Upper lobe of left lung (tissue), 6 donors: ENCODE measurements at regions not wholly inside any gene's neighbourhood (a gene's known extent, or its start where the extent isn't known, plus 50 kb on each side); places are given as distances from the start of the nearest gene placed in this dataset.

Experiments used
- ATAC-seq, 2 donors: fragments of 200-7000 bp; cut with Tn5 transposase; one replicate each; pipeline ENCODE4 v1.9.1; 2022; ENCODE audit warnings: mild to moderate bottlenecking in 2 of 2, moderate library complexity in 2 of 2; ENCODE audit not compliant: low FRiP score in 2 of 2
- DNase-seq, 2 donors: peaks; one replicate each; pipeline ENCODE4 v3.0.0-alpha.2; 2019 to 2020
- H3K27ac ChIP-seq, 4 donors: fragments of 200-600 bp; sonication (generic); one replicate each; pipeline ENCODE4 v1.5.1; 2016 to 2019
- H3K27me3 ChIP-seq, 4 donors: fragments of 200-600 bp; sonication (generic); one replicate each; pipeline ENCODE4 v1.5.1; 2017 to 2019
- H3K36me3 ChIP-seq, 4 donors: fragments of 200-600 bp; sonication (generic); one replicate each; pipeline ENCODE4 v1.5.1; 2016 to 2019
- H3K4me1 ChIP-seq, 4 donors: fragments of 200-600 bp; sonication (generic); one replicate each; pipeline ENCODE4 v1.5.1; 2018 to 2019
- H3K4me3 ChIP-seq, 4 donors: fragments of 200-600 bp; sonication (generic); one replicate each; pipeline ENCODE4 v1.5.1; 2017 to 2019; ENCODE audit warnings: mild to moderate bottlenecking in 2 of 4, moderate library complexity in 1 of 4
- H3K9me3 ChIP-seq, 4 donors: fragments of 200-600 bp; sonication (generic); one replicate each; pipeline ENCODE4 v1.5.1; 2018 to 2019
- EP300 ChIP-seq, 4 donors: sonication (generic); formaldehyde crosslinking; IDR thresholded peaks; one replicate each; pipeline ENCODE4 v1.5.1; 2017; ENCODE audit warnings: antibody characterized with exemption in 4 of 4, control low read depth in 2 of 4
- POLR2A ChIP-seq, 4 donors: fragments of 450-650 bp; IDR thresholded peaks; one replicate each; pipeline ENCODE4 v1.5.1; 2016 to 2017; ENCODE audit warnings: antibody characterized with exemption in 4 of 4, mild to moderate bottlenecking in 2 of 4
- POLR2AphosphoS5 ChIP-seq, 2 donors: sonication (generic); formaldehyde crosslinking; IDR thresholded peaks; one replicate each; pipeline ENCODE4 v1.5.1; 2017; ENCODE audit warnings: antibody characterized with exemption in 2 of 2
- WGBS, 2 donors: methylation state at CpG; one replicate each; pipeline ENCODE4 v1.1.5; 2017 to 2018; 5-methylcytosine and 5-hydroxymethylcytosine counted together
- TF ChIP-seq, protein P1 (sequence below), 6 experiments: fragments of 450-650 bp in 4 of 6; fragments of 200-600 bp in 2 of 6; sonication (generic) in 2 of 6; IDR thresholded peaks; one replicate each; pipeline ENCODE4 v1.5.1; 2016 to 2019; ENCODE audit warnings: antibody characterized with exemption in 6 of 6
- donor health status: DM: no; HTN: no; CAD: no; lungs with moderate emphysema.
- donor health status: DM: no; HTN: yes; CAD: no; lungs with severe emphysema.

- no peak overlapping the region for H3K4me3 ChIP-seq
- no peaks in the 10 kb centered on the region for H3K4me1 ChIP-seq
- ATAC-seq: no peak
- no peaks in the 10 kb centered on the region for H3K36me3 ChIP-seq
- WGBS, 2 donors: 13 to 17% methylated on average over 2 of the region's 2 CpGs
- no peaks in the 10 kb centered on the region for H3K27me3 ChIP-seq
- no peak for DNase-seq
- no peaks in the 10 kb centered on the region for H3K9me3 ChIP-seq
- H3K27ac ChIP-seq: no peak overlapping the region
- TF ChIP-seq, protein P1, sequence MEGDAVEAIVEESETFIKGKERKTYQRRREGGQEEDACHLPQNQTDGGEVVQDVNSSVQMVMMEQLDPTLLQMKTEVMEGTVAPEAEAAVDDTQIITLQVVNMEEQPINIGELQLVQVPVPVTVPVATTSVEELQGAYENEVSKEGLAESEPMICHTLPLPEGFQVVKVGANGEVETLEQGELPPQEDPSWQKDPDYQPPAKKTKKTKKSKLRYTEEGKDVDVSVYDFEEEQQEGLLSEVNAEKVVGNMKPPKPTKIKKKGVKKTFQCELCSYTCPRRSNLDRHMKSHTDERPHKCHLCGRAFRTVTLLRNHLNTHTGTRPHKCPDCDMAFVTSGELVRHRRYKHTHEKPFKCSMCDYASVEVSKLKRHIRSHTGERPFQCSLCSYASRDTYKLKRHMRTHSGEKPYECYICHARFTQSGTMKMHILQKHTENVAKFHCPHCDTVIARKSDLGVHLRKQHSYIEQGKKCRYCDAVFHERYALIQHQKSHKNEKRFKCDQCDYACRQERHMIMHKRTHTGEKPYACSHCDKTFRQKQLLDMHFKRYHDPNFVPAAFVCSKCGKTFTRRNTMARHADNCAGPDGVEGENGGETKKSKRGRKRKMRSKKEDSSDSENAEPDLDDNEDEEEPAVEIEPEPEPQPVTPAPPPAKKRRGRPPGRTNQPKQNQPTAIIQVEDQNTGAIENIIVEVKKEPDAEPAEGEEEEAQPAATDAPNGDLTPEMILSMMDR (IDR thresholded peaks at IDR 0.05): no peak
- TF ChIP-seq POLR2A (IDR thresholded peaks at IDR 0.05) (no peak), EP300 (IDR thresholded peaks at IDR 0.05) (no peak), POLR2AphosphoS5 (IDR thresholded peaks at IDR 0.05) (no peak)
These were observed 50.5 kb upstream of the DLX2 start for GRCh38 chr2:172153156-172153555.

DNA sequence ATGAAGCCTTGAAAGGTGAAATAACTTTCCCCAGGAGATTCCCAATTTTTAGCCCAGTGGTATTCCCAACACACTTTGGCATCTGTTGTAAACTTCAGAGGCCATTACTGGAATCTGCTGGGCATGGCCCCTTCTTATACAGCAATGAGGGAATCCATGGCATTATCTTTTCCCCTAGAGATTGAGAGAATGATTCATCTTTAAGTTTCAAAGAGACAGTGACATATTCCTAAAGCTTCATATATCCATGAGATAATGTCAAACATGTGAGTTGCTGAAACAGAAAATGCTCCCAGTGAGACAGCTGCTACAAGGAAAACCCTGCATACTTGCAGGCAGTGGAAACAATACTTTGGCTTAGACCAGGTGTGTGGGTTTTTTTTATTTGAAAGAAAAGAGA is 51.1 kb upstream of the DLX2 start:
- H3K4me3 ChIP-seq: no peak overlapping the region
- ATAC-seq (no peak), DNase-seq (no peak)
- no peaks in the 10 kb centered on the region for H3K36me3 ChIP-seq
- no peaks in the 10 kb centered on the region for H3K27me3 ChIP-seq
- TF ChIP-seq POLR2AphosphoS5 (IDR thresholded peaks at IDR 0.05) (no peak), EP300 (IDR thresholded peaks at IDR 0.05) (no peak), POLR2A (IDR thresholded peaks at IDR 0.05) (no peak)
- TF ChIP-seq, protein P1 (IDR thresholded peaks at IDR 0.05): no peak
- no peak overlapping the region for H3K27ac ChIP-seq
- no peaks in the 10 kb centered on the region for H3K4me1 ChIP-seq
- no peaks in the 10 kb centered on the region for H3K9me3 ChIP-seq

DNA sequence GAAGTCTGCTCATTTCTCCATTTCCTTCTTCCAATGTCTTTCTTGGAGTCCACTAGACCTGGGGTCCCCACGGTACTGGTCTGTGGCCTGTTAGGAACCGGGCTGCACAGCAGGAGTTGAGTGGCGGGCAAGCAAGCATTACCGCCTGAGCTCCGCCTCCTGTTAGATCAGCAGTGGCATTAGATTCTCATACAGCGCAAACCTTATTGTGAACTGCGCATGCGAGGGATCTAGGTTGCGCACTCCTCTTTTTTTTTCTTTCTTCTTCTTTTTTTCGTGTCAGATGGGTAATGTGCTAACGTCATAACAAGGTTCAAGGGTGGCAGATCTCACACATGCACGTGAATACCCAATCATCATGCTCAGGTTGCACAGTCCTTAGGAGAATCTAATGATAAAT is 53.1 kb upstream of the DLX2 start:
- Histone ChIP-seq H3K4me1 (no peaks in the 10 kb centered on the region), H3K36me3 (no peaks in the 10 kb centered on the region), H3K4me3 (no peak overlapping the region), H3K27me3 (no peaks in the 10 kb centered on the region), H3K9me3 (peaks cover 0 to 1% (median 0%) of the 10 kb centered on the region in 4 donors), H3K27ac (no peak overlapping the region)
- TF ChIP-seq POLR2A (IDR thresholded peaks at IDR 0.05) (no peak), POLR2AphosphoS5 (IDR thresholded peaks at IDR 0.05) (no peak), EP300 (IDR thresholded peaks at IDR 0.05) (no peak)
- TF ChIP-seq, protein P1 (IDR thresholded peaks at IDR 0.05): no peak
- WGBS, 2 donors: 83 to 86% methylated on average over 12 of the region's 12 CpGs
- DNase-seq (no peak), ATAC-seq (no peak)

- H3K27ac ChIP-seq: no peak overlapping the region
- H3K9me3 ChIP-seq: peaks cover 0 to 3% (median 0%) of the 10 kb centered on the region in 4 donors
- no peaks in the 10 kb centered on the region for H3K27me3 ChIP-seq
- H3K36me3 ChIP-seq: no peaks in the 10 kb centered on the region
- no peak for ATAC-seq
- TF ChIP-seq POLR2AphosphoS5 (IDR thresholded peaks at IDR 0.05) (no peak), EP300 (IDR thresholded peaks at IDR 0.05) (no peak), POLR2A (IDR thresholded peaks at IDR 0.05) (no peak)
- TF ChIP-seq, protein P1 (IDR thresholded peaks at IDR 0.05): no peak
- 92 to 100% methylated on average over 1 of the region's 1 CpG for WGBS, 2 donors
- H3K4me3 ChIP-seq: no peak overlapping the region
- DNase-seq: no peak
- no peaks in the 10 kb centered on the region for H3K4me1 ChIP-seq
These were observed 58.1 kb upstream of the DLX2 start for GRCh38 chr2:172160839-172161238.

GRCh38 chr2:172162225-172162733 is 59.6 kb upstream of the DLX2 start:
- DNase-seq (no peak), ATAC-seq (no peak)
- Histone ChIP-seq H3K27ac (no peak overlapping the region), H3K27me3 (no peaks in the 10 kb centered on the region), H3K9me3 (peaks cover 0 to 3% (median 0%) of the 10 kb centered on the region in 4 donors), H3K36me3 (no peaks in the 10 kb centered on the region), H3K4me1 (no peaks in the 10 kb centered on the region), H3K4me3 (no peak overlapping the region)
- WGBS, 2 donors: 80 to 87% methylated on average over 3 to 7 of the region's 7 CpGs
- TF ChIP-seq, protein P1 (IDR thresholded peaks at IDR 0.05): no peak
- TF ChIP-seq POLR2A (IDR thresholded peaks at IDR 0.05) (no peak), EP300 (IDR thresholded peaks at IDR 0.05) (no peak), POLR2AphosphoS5 (IDR thresholded peaks at IDR 0.05) (no peak)
